HG02852 (cell line): ENCODE measurements at regions not wholly inside any gene's neighbourhood (a gene's known extent, or its start where the extent isn't known, plus 50 kb on each side); places are given as distances from the start of the nearest gene placed in this dataset.
"Not testable (repeated sequence)": the region's sequence is repeated elsewhere in the genome, so short reads cannot be mapped to it uniquely, and the experiment has no call there.

Experiments used
- ATAC-seq: cut with Tn5 transposase; IDR thresholded peaks from one replicate; pipeline ENCODE4 v1.9.1; 2021; ENCODE audit warnings: mild to moderate bottlenecking, moderate library complexity; ENCODE audit not compliant: unreplicated experiment

DNA sequence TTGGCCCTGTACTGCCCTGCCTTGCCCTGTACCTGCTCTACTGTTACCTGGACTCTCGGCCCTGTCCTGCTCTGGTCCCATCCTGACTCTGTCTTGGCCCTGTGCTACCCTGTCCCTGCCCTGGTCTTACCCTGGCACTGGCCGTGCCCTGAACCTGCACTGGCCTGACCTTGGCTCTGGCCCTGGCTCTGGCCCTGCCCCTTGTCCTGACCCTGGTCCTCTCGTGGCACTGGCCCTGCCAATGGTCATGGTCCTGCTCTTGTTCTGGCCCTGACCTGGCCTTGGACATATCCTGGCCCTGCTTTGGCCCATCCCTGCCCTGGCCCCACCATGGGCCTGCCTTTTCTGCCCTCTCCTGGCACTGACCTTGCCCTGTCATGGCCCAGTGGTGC is 251.3 kb downstream of the TP53TG3F start:
- ATAC-seq, result not testable (repeated sequence)

DNA sequence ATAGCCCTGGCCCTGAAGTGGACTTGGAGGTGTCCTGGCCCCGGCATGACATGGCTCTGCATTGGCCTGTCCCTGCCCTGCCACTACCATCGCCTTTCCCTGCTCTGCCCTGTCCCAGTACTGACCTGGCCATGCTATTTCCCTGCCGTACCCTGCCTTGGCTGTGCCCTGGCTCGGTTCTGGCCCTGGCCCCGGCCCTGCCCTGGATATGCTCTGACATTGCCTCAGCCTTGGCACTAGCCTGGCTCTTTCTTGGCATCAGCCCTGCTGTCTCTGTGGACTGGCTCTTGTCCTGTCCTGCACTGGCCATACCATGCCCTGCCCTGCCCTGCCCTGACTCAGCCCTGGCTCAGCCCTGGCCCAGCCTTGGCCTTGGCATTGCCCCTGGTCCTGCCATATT is 252.2 kb downstream of the TP53TG3F start:
- ATAC-seq, result not testable (repeated sequence)

DNA sequence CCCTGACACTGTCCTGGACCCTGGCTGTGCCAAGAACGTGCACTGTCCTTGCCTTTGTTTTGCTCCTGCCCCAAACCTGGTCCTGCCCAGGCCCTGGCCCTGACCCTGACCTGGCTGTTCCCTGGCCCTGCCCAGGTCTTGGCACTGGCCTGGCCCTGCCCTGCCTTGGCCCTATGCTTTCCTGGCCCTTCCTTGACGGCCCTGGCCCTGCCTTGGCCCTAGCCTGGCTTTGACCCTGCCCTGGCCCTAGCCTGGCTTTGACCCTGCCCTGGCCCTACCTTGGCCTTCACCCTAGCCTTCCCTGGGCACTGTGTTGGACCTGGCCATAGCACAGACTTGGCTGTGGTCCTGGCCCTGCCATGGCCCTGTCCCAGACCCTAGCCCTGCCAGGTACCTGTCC is 252.9 kb downstream of the TP53TG3F start:
- ATAC-seq, result not testable (repeated sequence)

DNA sequence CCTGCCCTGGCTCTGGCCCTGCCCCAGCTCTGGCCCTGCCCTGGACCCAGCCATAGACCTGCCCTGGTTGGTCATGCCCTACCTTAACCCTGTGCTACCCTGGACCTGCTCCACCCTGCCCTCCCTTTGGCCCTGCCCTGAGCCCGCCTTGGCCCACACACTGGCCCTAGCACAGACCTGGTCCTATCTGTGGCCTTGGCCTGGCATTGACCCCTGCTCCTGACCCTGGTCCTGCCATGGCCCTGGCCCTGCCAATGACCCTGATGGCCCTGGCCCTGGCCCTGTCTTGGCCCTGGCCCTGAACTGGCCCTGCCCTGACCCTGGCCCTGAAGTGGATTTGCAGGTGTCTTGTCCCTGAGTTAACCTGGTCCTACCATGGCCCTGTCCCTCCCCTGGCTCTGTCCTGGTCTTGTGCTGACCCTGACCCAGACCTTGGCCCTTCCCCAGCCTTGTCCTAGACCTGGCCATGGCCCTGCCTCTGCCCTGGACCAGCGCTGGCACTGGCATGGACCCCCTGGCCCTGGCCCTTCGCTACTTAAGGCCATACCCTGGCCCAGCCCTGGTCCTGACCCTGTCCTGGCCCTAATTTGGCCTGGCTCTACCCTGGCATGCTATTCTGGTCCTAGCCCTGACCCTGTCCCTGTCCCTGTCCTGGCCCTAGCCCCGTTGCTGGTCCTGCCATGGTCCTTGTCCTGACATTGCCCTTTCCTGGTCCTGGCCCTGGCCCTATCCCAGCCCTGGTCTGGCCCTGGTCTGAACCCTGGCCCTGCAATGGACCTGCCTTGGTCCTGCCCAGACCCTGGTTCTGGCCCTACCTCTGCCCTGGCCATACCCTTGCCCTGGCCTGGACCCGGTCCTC is 253.7 kb downstream of the TP53TG3F start:
- not testable (repeated sequence) for ATAC-seq

DNA sequence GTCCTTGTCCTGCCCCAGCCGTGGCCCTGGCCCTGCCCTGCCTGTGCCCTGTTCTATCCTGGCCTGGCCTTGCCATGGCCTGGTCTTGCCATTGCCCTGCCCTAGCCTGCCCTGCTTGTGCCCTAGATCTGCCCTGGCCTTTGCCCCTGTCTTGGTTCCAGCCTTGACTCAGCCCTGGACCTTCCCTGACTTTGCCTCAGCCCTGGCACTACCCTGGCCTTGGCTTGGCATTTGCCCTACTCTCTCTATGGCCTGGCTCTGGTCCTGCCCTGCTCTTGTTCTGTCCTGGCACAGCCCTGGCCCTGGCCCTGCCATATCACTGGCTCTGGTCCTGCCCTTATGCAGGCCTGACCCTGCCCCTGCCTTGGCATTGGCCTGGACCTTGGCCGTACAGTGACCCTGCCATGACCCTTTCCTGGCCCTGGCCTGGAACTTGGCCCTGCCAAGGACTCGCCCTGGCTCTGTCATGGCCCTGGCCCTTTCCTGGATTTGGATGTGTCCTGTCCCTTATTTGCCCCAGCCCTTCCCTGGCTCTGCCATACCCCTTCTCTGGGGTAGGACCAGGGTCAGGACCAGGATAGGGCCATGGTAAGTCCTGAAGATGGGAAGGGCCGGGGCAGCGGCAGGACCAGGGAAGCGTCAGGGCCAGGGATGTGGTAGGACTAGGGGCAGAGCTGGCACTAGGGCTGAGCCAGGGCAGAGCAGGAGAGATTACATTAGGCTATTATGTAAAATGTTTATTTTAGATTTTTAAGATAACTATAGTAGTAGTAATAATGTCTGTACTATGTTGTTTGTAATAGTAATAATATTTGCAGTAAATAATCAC is 254.5 kb downstream of the TP53TG3F start:
- not testable (repeated sequence) for ATAC-seq

DNA sequence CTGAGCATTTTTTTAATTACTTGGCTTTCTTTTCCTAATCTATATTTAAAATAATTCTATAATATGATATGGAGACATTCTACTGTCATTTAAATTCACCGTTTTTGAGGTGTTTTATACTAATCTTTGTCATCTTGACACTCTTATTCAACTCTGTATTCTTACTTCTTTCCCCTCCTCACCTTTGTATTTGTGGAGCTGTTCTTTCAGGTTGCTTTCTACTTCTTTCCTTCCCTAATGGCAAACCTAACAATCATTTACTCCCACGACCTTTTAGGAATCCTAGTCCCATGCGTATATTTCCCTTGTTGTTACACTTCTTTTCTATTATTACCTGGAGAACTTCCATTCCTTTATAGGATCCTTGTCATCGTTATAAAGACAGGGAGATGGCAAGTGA is 271.8 kb downstream of the TP53TG3F start:
- ATAC-seq, result not testable (repeated sequence)

DNA sequence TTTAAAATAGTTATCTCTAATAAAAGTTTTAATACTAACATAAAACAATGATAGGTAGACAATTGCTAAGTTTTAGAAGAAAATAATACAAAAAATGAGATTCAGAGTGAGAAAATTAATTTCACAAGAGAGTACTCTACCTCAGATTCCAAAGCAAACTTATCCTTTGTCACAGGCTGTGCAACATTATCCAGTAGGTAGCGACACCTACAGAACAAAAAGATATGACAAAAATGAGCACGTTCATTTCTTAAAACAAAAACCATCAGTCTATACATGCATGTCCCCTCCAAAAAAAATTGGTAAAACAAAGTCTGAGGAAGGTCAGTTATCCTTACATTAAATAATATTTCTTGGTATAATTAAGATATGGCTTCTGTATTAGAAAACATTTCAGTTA is 275.2 kb downstream of the TP53TG3F start:
- not testable (repeated sequence) for ATAC-seq

DNA sequence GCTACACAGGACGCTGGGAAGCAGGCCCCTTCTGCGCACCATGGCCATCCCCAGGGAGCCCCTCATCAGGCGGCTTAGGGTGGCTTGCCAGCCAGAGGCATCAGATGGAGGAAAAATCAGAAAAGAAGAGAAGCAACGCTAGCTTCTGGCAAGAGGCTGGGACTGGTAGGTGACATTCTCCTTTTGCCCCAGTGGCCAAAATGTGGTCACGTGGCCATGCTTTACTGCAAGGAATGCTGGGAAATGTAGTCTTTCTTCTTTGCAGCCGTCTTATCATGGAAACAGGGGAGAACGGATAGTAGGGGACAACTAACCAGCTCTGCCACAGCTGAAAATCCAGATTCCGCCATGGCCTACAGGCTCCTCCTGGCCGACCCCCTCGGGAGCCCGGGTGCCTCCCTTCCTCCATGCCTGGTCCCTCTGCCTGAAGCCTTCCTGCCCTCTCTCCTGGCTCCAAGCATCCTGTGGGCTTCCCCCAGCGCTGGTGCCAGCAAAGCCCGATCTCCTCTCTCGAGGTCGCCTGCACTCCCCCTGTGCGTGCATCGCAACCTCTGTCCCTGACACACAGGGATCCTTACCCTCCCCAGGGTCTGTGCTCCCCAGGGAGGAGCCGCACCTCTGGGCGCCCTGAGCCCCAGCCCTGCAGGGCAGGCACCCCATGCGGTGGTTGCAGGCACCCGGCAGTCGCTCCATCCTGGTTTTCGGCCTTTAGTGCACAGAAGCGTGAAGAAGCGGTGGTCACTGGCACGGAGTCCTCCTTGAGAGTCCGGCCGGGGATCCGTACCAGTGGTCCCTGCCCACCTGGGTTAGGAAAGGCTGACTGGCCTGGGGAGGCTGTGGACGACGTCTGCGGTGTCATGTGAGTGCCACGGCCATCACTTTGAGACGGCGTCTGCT is 307.7 kb downstream of the TP53TG3F start:
- ATAC-seq, result not testable (repeated sequence)

DNA sequence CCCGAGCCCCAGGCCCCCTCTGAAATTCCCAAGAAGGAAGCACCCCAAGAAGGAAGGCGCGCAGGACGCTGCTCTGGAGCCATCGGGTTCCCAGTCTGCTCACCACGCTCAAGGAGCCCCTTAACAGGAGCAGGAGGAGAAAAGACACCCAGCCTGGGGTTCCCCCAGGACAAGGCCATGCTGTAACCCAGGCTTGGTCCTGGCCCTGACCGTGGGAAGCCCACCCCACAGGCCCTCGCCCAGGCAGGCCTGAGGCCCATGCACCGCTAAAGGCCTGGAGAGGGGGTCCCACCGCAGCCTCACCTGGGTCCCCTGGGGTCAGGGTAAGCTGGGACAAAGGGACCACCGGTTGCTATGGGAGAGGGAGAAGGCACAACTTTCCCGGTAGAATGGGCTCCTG is 309.3 kb downstream of the TP53TG3F start:
- not testable (repeated sequence) for ATAC-seq

DNA sequence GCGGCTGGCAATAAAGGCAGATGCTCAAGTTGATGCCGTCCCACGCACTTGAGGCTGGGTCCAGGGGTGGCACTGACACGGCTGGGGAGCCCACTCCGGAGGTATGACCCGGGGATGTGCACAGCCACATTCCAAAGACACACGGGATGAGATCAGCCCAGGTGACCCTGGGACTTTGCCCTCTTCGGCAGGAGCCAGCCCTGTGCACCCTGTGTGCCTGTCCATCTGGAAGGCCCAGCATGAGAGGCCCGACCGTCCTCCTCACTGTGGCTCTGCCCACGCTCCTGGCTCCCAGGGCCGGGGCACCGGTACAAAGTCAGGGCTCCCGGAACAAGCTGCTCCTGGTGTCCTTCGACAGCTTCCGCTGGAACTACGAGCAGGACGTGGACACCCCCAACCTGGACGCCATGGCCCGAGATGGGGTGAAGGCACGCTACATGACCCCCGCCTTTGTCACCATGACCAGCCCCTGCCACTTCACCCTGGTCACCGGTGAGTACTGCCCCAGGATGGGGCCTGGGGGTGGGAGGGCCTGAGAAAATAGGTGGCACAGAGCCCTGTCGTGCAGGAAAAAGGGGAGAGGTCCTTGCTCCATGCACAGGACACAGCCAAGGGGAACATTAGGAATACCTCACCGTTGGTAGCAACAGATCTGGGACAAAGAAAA is 309.9 kb downstream of the TP53TG3F start:
- not testable (repeated sequence) for ATAC-seq

DNA sequence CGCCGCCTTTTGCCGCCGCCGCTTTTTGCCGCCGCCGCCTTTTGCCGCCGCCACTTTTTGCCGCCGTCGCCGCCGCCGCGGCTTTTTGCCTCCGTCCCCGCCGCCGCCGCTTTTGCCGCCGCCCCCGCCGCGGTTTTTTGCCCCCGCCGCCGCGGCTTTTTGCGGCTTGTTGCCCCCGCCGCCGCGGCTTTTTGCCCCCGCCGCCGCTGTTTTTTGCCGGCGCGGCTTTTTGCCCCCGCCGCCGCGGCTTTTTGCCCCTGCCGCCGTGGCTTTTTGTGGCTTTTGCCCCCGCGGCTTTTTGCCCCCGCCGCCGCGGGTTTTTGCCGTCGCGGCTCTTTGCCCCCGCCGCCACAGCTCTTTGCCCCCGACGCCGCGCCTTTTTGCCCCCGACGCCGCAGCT is 311.1 kb downstream of the TP53TG3F start:
- ATAC-seq, result not testable (repeated sequence)

DNA sequence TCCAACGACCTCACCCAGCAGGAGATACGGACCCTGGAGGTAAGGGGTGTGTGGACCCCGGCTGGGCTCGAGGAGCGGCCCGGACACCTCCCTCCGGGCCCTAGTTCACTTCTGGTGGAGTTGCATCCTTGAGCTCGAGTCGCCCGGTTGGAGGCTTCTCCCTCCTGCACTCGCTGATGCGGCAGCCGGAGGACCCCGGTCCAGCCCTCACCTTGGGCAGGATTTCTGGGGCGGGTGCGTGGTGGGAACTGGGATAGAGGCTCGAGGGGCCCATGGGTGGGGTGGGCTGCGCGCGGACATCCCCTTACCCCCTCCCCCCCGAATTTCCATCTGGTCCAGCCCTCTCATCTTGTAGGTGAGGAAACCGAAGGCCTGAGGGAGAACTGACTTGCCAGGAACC is 311.8 kb downstream of the TP53TG3F start:
- ATAC-seq, result not testable (repeated sequence)

DNA sequence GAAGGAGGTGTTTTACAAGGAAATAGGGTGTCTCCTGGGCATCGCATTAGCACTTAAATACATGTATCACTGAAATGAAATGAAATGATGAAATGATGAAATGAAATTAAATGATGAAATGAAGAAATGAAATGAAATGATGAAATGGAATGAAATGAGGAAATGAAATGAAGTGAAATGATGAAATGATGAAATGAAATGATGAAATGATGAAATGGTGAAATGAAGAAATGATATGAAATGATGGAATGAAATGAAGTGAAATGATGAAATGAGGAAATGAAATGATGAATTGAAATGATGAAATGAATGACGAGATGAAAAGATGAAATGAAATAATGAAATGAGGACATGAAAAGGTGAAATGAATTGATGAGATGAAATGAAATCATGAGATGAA is 314.6 kb downstream of the TP53TG3F start:
- ATAC-seq, result not testable (repeated sequence)

DNA sequence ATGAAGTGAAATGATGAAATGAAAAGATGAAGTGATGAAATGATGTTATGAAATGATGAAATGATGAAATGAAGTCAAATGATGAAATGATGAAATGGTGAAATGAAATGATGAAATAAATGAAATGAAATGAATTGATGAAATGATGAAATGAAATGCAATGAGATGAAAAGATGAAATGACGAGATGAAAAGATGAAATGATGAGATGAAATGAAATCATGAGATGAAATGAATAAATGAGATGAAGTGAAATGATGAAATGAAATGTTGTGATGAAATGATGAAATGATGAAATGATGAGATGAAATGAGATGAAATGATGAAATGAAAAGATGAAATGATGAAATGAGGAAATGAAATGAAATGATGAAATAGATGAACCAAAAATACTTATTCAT is 315.3 kb downstream of the TP53TG3F start:
- not testable (repeated sequence) for ATAC-seq

DNA sequence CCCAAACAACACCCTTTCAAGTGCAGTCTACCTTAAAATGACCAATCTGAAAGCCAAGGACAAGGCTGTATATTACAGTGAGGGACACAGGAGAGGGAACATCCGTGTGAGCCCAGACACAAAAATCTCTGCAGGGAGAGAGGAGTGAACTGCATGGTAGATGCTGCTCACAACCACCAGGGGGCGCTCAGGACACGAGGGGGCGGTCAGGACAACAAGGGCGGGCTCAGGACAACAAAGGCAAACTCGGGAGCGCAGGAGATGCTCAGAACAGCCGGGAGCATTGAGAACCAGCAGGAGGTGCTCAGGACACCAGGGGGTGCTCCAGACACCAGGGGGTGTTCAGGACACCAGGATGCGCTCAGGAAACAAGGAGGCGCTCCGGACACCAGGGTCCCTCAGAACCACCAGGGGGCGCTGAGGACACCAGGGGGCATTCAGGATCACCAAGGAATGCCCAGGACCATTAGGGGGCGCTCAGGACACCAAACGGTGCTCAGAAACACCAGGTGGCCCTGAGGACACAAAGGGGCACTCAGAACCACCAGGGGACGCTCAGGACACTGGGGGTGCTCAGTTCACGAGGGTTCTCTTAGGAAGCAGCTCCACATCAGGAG is 357.0 kb downstream of the TP53TG3F start:
- ATAC-seq, result not testable (repeated sequence)

DNA sequence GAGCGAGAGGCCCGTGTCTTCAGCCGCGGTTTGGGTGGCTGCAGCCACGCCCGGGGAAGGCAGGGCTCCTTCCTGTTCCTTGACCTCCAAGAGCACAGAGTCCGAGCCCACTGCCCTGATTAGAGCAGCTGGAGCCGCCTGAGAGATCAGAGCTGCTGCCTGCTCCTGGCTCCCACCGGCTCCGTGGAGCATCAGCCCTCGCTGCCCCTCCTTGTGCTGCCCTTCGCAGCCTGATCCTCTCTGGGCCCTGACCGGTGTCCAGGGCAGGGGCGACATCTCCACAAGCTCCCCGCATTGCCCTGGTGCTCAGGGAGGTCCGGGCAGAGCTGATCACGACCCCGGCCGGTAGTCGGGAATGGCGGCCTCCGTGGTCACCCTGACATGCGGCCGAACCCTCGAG is 365.3 kb downstream of the TP53TG3F start:
- ATAC-seq, result not testable (repeated sequence)

DNA sequence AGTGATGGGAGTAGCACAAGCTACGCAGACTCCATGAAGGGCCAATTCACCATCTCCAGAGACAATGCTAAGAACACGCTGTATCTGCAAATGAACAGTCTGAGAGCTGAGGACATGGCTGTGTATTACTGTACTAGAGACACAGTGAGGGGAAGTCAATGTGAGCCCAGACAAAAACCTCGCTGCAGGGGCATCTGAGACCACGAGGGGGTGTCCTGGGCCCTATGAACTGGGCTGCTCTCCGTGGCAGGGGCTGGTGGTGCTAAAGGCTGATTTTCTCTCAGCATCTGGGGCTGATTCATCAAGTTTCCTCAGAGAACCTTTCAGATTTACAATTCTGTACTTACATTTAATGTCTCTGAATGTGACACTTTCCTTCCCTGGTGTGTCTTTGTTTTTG is 368.1 kb downstream of the TP53TG3F start:
- not testable (repeated sequence) for ATAC-seq

DNA sequence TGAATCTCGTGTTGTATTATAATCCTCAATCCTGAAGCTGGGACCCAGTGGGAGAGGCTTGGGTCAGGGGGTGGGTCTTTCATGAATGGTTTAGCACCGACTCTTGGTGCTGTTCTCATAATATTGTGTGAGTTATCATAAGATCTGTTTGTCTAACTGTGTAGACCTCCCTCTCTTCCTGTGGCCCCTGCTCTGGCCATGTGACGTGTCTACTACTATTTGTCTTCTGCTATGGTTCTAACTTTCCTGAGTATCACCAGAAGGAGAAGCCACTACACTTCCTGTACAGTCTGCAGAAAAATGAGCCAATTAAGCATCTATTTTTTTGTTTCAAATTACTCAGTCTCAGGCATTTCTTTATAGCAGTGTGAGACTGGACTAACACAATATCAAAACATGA is 379.7 kb downstream of the TP53TG3F start:
- not testable (repeated sequence) for ATAC-seq

DNA sequence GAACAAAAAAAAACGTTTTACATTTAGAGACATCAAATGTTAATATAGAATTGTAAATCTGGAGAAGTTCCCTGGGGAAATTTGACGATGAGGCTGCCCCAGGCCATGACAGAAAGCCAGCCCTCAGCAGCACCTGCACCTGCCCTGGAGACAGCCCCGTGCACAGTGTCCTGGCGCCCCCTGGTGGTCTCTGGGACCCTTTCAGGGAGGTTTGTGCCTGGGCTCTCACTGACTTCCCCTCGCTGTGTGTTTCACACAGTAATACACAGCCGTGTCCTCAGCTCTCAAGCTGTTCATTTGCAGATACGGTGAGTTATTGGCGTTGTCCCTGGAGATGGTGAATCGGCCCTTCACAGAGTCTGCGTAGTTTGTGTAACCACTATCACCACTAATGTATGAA is 385.1 kb downstream of the TP53TG3F start:
- peak; percentile 74 for ATAC-seq
